ENCODE measurements at regions not wholly inside any gene's neighbourhood (a gene's known extent, or its start where the extent isn't known, plus 50 kb on each side); places are given as distances from the start of the nearest gene placed in this dataset.
"Not testable (repeated sequence)": the region's sequence is repeated elsewhere in the genome, so short reads cannot be mapped to it uniquely, and the experiment has no call there.

DNA sequence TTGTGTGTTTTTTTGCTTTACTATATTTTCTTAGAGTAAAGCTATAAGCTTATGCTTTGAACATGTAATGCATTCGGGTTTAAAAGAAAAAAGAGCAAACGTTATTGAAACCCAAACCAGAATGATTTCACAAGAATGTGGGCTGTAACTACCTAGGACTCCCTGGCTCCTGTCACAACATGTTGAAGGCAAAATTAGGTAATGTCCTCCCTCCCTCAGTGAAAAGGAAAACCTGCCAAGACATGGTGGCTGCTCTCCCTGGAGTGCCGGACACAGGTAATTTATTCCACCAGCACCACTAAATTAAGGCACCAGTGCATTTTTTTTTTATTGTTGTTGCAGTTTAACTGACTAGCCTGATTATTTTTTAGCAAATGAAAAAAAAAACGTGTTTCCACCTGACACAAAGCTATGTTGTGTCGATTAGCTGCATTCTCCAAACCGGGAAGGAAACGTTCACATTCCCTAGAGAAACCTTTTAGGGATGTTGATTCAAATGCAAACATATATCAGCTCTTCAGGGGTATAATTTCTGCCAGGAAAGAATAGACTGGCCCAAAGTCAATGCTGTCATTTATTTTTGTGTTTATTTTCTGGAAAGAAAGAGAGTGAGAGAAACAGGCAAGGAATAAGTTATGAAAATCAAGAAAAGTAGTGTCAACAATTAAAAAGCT, 134.6 kb downstream of the CCDC34 start:
- peaks cover 0 to 16% (median 0%) of the 10 kb centered on the region in 5 donors for H3K27me3 Mint-ChIP-seq
- H3K9me3 Mint-ChIP-seq: peaks cover 0 to 2% (median 0%) of the 10 kb centered on the region in 11 donors
- no peaks in the 10 kb centered on the region for H3K4me1 Mint-ChIP-seq
- H3K36me3 Mint-ChIP-seq: no peaks in the 10 kb centered on the region
- DNase-seq (no peak), ATAC-seq (no peak)
- intact Hi-C loops (cut with micrococcal nuclease): no loop called here
- no peaks in the 10 kb centered on the region for H3K9me3 ChIP-seq (ENCODE audit: control insufficient read depth in 2 of 3, low read length in 3 of 3)
- no peak overlapping the region for H3K4me3 Mint-ChIP-seq
- no peaks in the 10 kb centered on the region for H3K27me3 ChIP-seq (ENCODE audit: control insufficient read depth in 2 of 2, insufficient read depth in 2 of 2, low read length in 2 of 2)
- H3K36me3 ChIP-seq (ENCODE audit: control insufficient read depth in 2 of 3, insufficient read depth in 3 of 3, low read length in 3 of 3): no peaks in the 10 kb centered on the region
- POLR2A ChIA-PET: no interaction called here
- H3K4me3 ChIP-seq (ENCODE audit: low read length): no peak overlapping the region
- no peak overlapping the region for H3K27ac ChIP-seq (ENCODE audit: low read depth, low read length)
- no peak overlapping the region for H3K27ac Mint-ChIP-seq
- CTCF ChIA-PET: no interaction called here
- H3K4me1 ChIP-seq (ENCODE audit: control insufficient read depth in 2 of 2, insufficient read depth in 2 of 2, low read length in 2 of 2): no peaks in the 10 kb centered on the region

DNA sequence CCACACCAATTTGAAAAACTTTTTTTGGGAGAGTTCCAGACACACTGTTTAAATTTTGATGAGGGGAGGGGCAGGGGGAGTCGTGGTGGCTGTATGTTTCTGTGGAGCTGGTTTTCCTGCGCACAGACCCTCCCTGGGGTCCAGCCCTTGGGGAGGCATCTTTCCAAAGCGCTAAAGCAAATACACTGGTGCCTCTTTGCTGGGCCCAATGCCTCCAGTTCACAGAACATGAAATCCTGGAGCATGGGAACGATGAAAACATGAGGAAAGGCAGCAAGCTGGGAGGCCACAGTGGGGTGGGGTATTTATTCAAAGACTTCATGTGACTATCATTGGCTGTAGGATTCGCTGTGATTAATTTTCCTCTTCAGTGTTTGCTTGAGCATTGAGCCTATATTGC, 135.3 kb downstream of the CCDC34 start:
- no peak for ATAC-seq
- peaks cover 0 to 15% (median 0%) of the 10 kb centered on the region in 5 donors for H3K27me3 Mint-ChIP-seq
- intact Hi-C loops (cut with micrococcal nuclease): no loop called here
- no peak overlapping the region for H3K4me3 ChIP-seq (ENCODE audit: low read length)
- no peak overlapping the region for H3K4me3 Mint-ChIP-seq
- H3K4me1 Mint-ChIP-seq: no peaks in the 10 kb centered on the region
- peaks cover 0 to 2% (median 0%) of the 10 kb centered on the region in 11 donors for H3K9me3 Mint-ChIP-seq
- DNase-seq: no peak
- H3K27me3 ChIP-seq (ENCODE audit: control insufficient read depth in 2 of 2, insufficient read depth in 2 of 2, low read length in 2 of 2): no peaks in the 10 kb centered on the region
- H3K36me3 Mint-ChIP-seq: no peaks in the 10 kb centered on the region
- no peaks in the 10 kb centered on the region for H3K9me3 ChIP-seq (ENCODE audit: control insufficient read depth in 2 of 3, low read length in 3 of 3)
- no peak overlapping the region for H3K27ac ChIP-seq (ENCODE audit: low read depth, low read length)
- ChIA-PET CTCF (no interaction called here), POLR2A (no interaction called here)
- H3K36me3 ChIP-seq (ENCODE audit: control insufficient read depth in 2 of 3, insufficient read depth in 3 of 3, low read length in 3 of 3): no peaks in the 10 kb centered on the region
- H3K27ac Mint-ChIP-seq: no peak overlapping the region
- no peaks in the 10 kb centered on the region for H3K4me1 ChIP-seq (ENCODE audit: control insufficient read depth in 2 of 2, insufficient read depth in 2 of 2, low read length in 2 of 2)

DNA sequence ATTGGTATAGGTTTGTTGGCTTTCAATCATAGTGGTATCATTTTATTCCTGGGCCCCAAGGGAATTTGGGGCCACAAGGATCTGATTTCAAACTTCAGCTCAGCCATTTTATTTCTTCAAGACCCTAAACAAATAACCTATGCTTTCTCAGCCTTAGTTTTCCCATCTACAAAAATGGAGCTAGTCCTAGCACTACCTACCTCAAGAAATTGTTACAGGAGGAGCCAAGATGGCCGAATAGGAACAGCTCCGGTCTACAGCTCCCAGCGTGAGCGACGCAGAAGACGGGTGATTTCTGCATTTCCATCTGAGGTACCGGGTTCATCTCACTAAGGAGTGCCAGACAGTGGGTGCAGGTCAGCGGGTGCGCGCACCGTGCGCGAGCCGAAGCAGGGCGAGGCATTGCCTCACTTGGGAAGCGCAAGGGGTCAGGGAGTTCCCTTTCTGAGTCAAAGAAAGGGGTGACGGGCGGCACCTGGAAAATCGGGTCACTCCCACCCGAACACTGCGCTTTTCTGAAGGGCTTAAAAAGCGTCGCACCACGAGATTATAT, 143.5 kb downstream of the CCDC34 start:
- CTCF ChIA-PET; DNase-seq; H3K36me3 ChIP-seq (ENCODE audit: control insufficient read depth in 2 of 3, insufficient read depth in 3 of 3, low read length in 3 of 3); H3K36me3 Mint-ChIP-seq; H3K4me1 ChIP-seq (ENCODE audit: control insufficient read depth in 2 of 2, insufficient read depth in 2 of 2, low read length in 2 of 2); H3K27ac Mint-ChIP-seq; H3K4me1 Mint-ChIP-seq; H3K27me3 ChIP-seq (ENCODE audit: control insufficient read depth in 2 of 2, insufficient read depth in 2 of 2, low read length in 2 of 2); intact Hi-C loops (cut with micrococcal nuclease); H3K9me3 Mint-ChIP-seq; H3K27ac ChIP-seq (ENCODE audit: low read depth, low read length); H3K4me3 ChIP-seq (ENCODE audit: low read length); POLR2A ChIA-PET; H3K4me3 Mint-ChIP-seq; H3K9me3 ChIP-seq (ENCODE audit: control insufficient read depth in 2 of 3, low read length in 3 of 3); ATAC-seq: not testable (repeated sequence)
- H3K27me3 Mint-ChIP-seq: peaks cover 0 to 18% (median 12%) of the 10 kb centered on the region in 5 donors

DNA sequence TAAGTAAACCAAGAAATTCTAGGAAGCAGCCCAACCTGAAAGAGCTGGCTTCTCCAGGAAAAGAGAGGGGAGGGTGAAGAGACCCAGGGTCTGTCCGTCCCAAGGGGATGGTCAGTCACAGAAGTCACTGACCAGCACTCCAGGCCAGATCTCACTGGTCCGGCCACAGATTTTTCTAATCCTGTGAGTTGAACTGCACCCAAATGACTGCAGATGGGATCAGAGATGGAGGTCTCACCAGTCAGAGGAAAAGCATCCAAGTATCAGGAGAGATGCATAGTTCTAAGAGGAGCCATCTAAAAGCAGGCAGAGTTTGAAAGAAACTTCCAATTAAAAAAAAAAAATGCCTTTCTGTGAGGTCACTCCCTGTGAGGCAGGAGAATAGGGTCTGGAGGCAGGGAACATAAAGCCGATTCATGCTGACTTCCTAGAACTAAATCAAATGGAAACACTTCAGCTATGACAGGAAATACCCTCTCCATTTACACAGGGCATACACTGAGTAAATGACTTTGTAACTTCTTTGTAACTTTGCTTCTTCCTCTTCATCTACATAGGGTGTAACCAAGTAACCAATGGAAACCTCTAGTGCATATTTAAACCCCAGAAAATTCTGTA, 144.5 kb downstream of the CCDC34 start:
- DNase-seq (no peak), ATAC-seq (no peak)
- CTCF ChIA-PET: no interaction called here
- no peaks in the 10 kb centered on the region for H3K4me1 Mint-ChIP-seq
- H3K9me3 Mint-ChIP-seq: peaks cover 0 to 2% (median 0%) of the 10 kb centered on the region in 11 donors
- H3K27ac Mint-ChIP-seq: no peak overlapping the region
- Histone ChIP-seq H3K4me1 (ENCODE audit: control insufficient read depth in 2 of 2, insufficient read depth in 2 of 2, low read length in 2 of 2) (no peaks in the 10 kb centered on the region), H3K27me3 (ENCODE audit: control insufficient read depth in 2 of 2, insufficient read depth in 2 of 2, low read length in 2 of 2) (no peaks in the 10 kb centered on the region), H3K9me3 (ENCODE audit: control insufficient read depth in 2 of 3, low read length in 3 of 3) (no peaks in the 10 kb centered on the region), H3K36me3 (ENCODE audit: control insufficient read depth in 2 of 3, insufficient read depth in 3 of 3, low read length in 3 of 3) (no peaks in the 10 kb centered on the region), H3K27ac (ENCODE audit: low read depth, low read length) (no peak overlapping the region), H3K4me3 (ENCODE audit: low read length) (no peak overlapping the region)
- no peaks in the 10 kb centered on the region for H3K36me3 Mint-ChIP-seq
- POLR2A ChIA-PET: no interaction called here
- peaks cover 0 to 18% (median 12%) of the 10 kb centered on the region in 5 donors for H3K27me3 Mint-ChIP-seq
- H3K4me3 Mint-ChIP-seq: no peak overlapping the region
- intact Hi-C loops (cut with micrococcal nuclease): no loop called here

DNA sequence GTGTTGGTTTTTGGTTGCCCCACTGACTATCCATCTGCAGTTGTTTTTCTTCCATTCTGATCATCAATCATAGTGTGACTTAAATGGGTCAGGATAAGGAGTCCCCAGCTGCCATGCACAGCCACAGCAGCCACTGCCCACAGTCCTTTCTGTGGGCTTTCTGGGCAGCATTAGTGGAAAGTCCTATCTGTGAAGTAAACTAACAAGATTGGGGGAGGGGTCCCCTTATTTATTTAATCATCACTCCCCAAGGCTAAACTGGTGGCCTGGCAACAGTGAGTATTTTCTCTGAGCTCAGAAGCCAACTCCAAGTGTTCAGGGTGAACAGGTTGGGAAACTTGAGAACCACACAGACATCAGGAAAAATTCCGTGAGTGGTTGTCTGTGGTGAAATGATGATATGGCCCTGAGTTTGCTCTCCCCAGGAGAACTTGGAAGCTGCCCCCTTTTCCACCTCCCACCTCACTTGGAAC, 145.0 kb downstream of the CCDC34 start:
- no peaks in the 10 kb centered on the region for H3K4me1 Mint-ChIP-seq
- H3K27me3 Mint-ChIP-seq: peaks cover 0 to 23% (median 12%) of the 10 kb centered on the region in 5 donors
- Histone ChIP-seq H3K36me3 (ENCODE audit: control insufficient read depth in 2 of 3, insufficient read depth in 3 of 3, low read length in 3 of 3) (no peaks in the 10 kb centered on the region), H3K27me3 (ENCODE audit: control insufficient read depth in 2 of 2, insufficient read depth in 2 of 2, low read length in 2 of 2) (no peaks in the 10 kb centered on the region), H3K9me3 (ENCODE audit: control insufficient read depth in 2 of 3, low read length in 3 of 3) (no peaks in the 10 kb centered on the region), H3K4me1 (ENCODE audit: control insufficient read depth in 2 of 2, insufficient read depth in 2 of 2, low read length in 2 of 2) (no peaks in the 10 kb centered on the region), H3K4me3 (ENCODE audit: low read length) (no peak overlapping the region), H3K27ac (ENCODE audit: low read depth, low read length) (no peak overlapping the region)
- ATAC-seq (no peak), DNase-seq (no peak)
- intact Hi-C loops (cut with micrococcal nuclease): no loop called here
- no peaks in the 10 kb centered on the region for H3K36me3 Mint-ChIP-seq
- no peak overlapping the region for H3K4me3 Mint-ChIP-seq
- peaks cover 0 to 2% (median 0%) of the 10 kb centered on the region in 11 donors for H3K9me3 Mint-ChIP-seq
- no peak overlapping the region for H3K27ac Mint-ChIP-seq
- POLR2A ChIA-PET: no interaction called here
- CTCF ChIA-PET: no interaction called here

DNA sequence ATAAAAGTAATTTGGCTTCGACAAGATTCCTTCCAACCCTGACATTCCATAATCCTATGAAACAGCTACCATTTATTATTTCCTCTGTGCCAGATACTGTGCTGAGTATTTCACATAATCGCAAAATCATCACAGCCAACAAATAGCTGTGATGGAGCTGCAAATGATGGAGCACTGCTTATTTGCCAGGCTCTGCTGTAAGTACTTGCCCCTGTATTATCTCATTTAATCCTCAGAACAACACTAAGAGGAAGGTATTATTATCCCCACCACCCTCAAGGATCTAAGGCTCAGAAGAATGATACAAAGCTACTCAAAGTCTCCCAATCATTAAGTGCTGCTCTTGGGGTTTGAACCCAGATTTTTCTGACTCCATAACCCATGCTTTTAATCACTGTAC, 145.5 kb downstream of the CCDC34 start:
- H3K9me3 ChIP-seq (ENCODE audit: control insufficient read depth in 2 of 3, low read length in 3 of 3): no peaks in the 10 kb centered on the region
- H3K27me3 ChIP-seq (ENCODE audit: control insufficient read depth in 2 of 2, insufficient read depth in 2 of 2, low read length in 2 of 2): no peaks in the 10 kb centered on the region
- no peaks in the 10 kb centered on the region for H3K36me3 ChIP-seq (ENCODE audit: control insufficient read depth in 2 of 3, insufficient read depth in 3 of 3, low read length in 3 of 3)
- H3K4me3 Mint-ChIP-seq: no peak overlapping the region
- peaks cover 0 to 25% (median 17%) of the 10 kb centered on the region in 5 donors for H3K27me3 Mint-ChIP-seq
- ATAC-seq (no peak), DNase-seq (no peak)
- no peak overlapping the region for H3K27ac ChIP-seq (ENCODE audit: low read depth, low read length)
- intact Hi-C loops (cut with micrococcal nuclease): no loop called here
- CTCF ChIA-PET: no interaction called here
- no peaks in the 10 kb centered on the region for H3K4me1 ChIP-seq (ENCODE audit: control insufficient read depth in 2 of 2, insufficient read depth in 2 of 2, low read length in 2 of 2)
- POLR2A ChIA-PET: no interaction called here
- H3K27ac Mint-ChIP-seq: no peak overlapping the region
- H3K9me3 Mint-ChIP-seq: peaks cover 0 to 2% (median 0%) of the 10 kb centered on the region in 11 donors
- H3K4me1 Mint-ChIP-seq: no peaks in the 10 kb centered on the region
- H3K36me3 Mint-ChIP-seq: no peaks in the 10 kb centered on the region
- H3K4me3 ChIP-seq (ENCODE audit: low read length): no peak overlapping the region
